ENCODE measurements at regions not wholly inside any gene's neighbourhood (a gene's known extent, or its start where the extent isn't known, plus 50 kb on each side); places are given as distances from the start of the nearest gene placed in this dataset.

DNA sequence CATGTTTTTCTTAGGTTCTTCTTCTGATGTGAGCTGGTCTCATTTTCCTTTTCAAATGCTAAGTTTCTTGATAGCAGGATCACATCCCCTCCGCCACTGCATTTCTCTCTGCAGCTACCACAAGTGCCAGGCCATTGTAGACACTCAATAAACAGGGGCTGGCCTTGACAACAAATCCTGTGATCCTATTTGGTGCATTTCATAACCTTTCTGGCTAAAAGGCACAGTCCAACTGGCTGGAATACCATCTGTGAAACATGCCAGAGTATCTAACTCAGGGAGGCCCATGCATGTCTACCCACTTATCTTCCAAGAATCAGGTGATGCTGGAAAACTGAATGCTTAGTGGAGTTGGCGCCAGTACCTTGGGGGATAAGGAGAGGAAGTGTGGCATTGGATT lies 85.2 kb upstream of the NR2F2 start:
- no peak overlapping the region for H3K4me3 ChIP-seq (ENCODE audit: low read depth, low read length)
- no peak for DNase-seq (ENCODE audit: low read depth)

DNA sequence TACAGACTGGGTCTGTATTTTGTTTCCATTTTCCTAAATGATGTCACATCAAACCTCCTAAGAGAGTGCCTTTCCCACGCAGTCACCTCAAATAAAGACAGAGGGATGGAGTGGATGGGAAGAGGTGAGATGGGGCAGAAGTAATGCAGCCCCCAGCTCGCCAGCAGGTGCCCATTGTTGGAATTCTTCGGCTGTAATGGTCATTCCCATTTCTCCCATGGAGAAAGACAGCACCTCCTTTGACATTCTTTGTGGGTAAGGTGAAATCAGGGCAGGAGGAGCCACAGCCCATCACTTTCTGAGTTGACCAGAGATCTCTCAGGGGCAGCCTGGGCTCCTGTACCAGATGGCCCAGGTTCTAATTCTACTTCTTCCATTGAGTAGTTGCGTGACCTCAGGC lies 84.4 kb upstream of the NR2F2 start:
- no peak for DNase-seq (ENCODE audit: low read depth)
- H3K4me3 ChIP-seq (ENCODE audit: low read depth, low read length), result no peak overlapping the region

DNA sequence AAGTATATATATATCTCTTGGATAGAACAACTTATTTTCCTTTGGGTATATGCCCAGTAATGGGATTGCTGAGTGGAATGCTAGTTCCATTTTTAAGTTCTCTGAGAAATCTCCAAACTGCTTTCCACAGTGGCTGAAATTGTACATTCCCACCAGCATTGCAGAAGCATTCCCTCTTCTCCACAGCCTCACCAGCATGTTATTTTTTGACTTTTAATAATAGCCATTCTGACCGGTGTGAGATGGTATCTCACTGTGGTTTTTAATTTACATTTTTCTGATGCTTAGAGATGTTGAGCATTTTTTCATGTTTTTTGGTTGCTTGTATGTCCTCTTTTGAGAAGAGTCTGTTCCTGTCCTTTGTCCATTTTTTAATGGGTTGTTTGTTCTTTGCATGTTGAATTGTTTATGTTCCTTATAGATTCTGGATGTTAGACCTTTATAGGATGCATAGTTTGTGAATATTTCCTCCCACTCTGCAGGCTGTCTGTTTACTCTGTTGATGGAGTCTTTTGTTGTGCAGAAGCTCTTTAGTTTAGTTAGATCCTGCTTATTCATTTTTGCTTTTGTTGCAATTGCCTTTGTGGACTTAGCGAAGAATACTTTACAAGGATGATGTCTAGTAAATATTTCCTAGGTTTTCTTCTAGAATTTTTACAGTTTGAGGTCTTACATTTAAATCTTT lies 82.7 kb upstream of the NR2F2 start:
- H3K4me3 ChIP-seq (ENCODE audit: low read depth, low read length), result no peak overlapping the region
- no peak for DNase-seq (ENCODE audit: low read depth)

DNA sequence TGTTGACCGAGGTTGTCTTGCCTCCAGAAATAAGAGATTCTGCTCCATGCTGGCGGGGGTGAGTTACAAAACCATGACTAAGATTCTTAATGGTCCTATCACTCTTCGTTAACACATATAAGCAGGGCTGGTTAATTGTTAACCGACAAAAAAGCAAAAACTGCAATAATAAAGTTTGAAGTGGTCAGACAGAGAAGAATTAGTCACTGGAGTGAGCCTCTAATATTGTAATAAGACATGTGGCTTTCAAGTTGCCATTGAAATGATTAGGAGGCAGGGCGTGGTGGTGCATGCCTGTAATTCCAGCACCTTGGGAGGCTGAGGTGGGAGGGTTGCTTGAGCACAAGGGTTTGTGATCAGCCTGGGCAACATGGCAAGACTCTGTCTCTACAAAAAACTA lies 78.4 kb upstream of the NR2F2 start:
- DNase-seq (ENCODE audit: low read depth), result no peak
- H3K4me3 ChIP-seq (ENCODE audit: low read depth, low read length), result no peak overlapping the region

DNA sequence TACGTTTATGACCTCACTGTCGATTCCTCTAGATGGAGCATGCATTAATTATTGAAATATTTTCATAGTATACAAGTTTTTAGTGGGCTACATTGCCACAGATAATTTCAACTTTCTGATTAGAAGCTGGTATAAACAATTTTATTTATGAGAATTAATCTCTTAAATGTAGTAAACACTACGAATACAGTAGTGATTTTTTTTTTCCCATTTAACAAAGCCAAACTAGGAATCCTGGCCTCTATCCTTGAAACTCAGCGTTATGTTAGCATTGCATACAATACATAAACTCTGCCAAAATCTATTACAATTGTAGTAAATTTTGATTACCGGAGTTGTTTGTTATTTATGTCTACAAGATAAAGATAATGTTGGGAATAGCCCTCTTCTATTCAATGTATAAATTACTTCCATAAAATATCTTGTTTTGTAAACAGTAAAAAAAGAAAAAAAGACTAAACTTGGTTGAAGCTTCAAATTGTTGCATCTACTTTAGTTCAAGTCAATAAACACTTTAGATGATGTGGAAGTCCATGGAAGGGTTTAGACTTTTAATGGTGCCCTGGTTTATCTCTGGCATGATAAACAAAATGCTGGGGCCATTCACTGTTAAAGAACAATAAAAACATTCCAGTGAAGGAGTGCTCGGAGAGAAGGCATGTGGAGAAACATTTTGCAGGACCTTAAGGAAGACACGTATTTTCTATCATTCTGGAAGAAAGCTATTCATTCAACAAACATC lies 77.3 kb upstream of the NR2F2 start:
- no peak overlapping the region for H3K4me3 ChIP-seq (ENCODE audit: low read depth, low read length)
- DNase-seq (ENCODE audit: low read depth), result no peak

DNA sequence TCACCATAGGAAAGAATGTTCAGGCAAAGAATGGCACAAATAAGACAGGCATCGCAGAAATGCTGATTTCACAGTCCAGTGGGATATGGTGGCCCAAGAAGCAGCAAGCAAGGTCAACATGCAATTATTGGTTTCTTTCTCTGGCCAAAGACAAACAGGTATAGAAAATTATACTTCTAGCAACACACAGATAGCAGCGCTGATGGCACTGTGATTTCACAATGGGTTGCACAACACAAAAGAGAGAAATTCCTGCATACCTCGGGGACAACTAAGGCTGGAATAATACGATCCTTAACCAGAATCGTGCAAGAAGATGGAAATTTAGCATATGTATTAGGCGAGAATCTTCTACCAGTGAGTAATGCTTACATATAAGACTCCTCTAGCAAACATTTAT lies 76.3 kb upstream of the NR2F2 start:
- peak; percentile 36 for DNase-seq (ENCODE audit: low read depth)
- H3K4me3 ChIP-seq (ENCODE audit: low read depth, low read length), result no peak overlapping the region

DNA sequence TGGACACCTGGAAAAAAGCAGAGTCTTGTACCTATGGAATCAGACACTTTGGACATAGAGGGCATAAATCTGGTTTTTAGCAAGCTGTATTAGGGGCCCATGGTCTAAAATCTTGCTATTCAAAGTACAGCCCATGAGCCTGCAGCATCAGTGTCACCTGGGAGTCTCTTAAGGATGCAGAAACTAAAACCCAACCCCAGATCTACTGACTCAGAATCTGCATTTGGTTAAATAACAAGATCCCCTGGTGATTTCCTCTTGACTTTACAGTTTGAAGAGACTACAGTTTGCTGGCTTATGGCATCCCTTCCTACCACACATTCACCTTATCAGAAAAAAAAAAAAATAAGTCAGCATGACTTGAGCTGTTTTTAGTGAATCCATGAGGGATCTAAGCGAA lies 74.9 kb upstream of the NR2F2 start:
- no peak for DNase-seq (ENCODE audit: low read depth)
- H3K4me3 ChIP-seq (ENCODE audit: low read depth, low read length), result no peak overlapping the region

DNA sequence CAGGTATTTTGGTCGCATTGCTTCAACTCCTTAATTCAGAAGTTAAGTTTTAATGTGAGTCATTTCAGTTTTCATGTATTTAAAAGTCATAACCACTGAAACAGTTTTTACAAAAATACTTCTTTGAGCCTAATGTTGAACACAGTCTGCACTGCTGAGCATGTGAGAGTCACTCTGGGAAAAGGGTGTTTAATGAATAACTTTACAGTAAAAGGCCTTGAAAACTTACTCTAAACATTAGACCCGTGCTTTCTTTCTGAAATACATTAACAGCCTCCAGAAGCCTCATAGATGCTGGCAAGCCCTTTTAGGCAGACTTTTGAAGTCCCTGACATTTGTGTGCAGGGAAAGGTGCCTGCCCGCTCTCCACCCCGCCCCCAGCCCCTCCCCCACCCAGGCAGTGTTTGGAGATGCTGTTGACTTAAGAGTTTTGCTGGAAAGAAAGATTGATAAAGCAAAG lies 68.9 kb upstream of the NR2F2 start:
- H3K4me3 ChIP-seq (ENCODE audit: low read depth, low read length), result no peak overlapping the region
- DNase-seq (ENCODE audit: low read depth), result no peak

DNA sequence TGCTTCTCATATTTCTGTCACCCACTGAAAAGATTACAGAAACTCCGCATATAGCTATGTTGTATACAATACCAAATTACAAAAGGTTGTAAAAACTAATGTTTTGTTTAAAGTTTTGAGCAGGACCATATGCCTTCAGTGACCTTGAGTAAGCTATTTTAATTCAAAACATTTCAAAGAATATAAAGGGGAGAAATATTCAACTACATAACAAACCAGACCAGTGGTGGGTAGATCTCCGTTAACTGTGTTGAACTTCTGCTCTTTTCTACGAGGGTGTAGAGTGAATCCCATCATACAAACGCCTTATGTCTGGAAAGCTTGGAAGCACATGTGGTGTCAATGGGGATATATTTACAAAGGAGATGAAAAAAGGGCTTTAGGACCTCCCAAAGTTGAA lies 68.4 kb upstream of the NR2F2 start:
- no peak overlapping the region for H3K4me3 ChIP-seq (ENCODE audit: low read depth, low read length)
- no peak for DNase-seq (ENCODE audit: low read depth)

DNA sequence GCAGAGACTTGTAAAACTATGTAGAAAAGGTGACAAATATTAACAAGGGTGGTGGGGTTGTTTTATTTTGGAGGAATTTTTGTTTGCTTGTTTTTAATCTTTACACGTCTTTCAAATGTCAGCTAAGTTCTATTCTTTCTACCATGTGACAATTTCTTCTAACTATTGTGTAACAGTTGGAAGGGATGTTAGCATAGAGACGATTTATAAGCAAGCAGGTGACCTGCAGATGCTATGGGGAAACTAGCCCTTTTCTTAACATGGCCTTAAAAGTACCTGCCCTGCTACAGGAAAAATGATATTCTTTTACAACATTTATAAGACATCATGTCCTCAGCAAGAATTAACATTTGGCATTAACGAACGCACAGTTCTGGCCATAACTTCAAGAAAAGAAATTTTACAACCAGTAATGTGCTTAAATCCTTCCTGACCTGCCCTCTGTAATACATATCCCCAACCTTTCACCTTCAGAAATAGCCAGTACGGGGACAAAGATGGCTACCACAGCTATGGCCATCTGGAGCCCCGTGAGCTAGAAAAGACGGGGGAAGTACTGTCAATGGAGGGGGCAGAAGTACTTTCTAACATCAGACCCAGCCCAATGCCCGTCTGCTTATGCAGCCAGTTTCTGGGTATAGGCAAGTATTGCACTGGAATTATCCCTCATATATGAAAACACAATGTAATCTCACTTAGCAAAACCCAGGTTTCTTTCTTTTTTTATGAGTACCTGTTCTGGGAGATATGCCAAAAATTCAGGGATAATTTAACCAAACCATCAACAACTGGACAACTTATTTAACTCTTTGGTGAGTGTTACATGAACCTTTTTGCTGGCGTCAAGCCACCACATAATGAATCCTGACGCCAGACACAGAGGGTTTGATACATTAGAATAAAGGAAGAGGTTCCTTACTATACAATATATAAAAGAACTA lies 67.7 kb upstream of the NR2F2 start:
- no peak for DNase-seq (ENCODE audit: low read depth)
- no peak overlapping the region for H3K4me3 ChIP-seq (ENCODE audit: low read depth, low read length)

DNA sequence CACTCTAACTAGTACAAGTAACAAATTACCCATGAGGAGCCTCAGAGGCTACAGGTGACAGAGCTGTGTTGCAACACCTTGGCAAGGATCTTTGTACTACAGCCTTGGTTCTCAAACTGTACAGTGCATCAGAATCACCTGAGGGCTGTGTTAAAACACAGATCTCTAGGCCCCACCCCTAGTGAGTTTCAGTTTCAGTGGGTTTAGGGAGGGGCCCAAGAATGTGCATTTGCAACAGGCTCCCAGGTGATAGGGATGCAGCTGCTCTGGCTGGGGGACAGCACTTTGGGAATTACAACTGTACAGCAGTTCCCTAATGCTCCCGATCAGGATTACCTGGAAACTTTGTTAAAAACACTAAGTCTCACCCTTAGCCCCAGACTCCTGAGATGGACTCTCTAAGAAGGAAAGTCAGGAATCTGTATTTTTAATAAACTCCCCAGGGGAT lies 66.1 kb upstream of the NR2F2 start:
- H3K4me3 ChIP-seq (ENCODE audit: low read depth, low read length), result no peak overlapping the region
- no peak for DNase-seq (ENCODE audit: low read depth)

DNA sequence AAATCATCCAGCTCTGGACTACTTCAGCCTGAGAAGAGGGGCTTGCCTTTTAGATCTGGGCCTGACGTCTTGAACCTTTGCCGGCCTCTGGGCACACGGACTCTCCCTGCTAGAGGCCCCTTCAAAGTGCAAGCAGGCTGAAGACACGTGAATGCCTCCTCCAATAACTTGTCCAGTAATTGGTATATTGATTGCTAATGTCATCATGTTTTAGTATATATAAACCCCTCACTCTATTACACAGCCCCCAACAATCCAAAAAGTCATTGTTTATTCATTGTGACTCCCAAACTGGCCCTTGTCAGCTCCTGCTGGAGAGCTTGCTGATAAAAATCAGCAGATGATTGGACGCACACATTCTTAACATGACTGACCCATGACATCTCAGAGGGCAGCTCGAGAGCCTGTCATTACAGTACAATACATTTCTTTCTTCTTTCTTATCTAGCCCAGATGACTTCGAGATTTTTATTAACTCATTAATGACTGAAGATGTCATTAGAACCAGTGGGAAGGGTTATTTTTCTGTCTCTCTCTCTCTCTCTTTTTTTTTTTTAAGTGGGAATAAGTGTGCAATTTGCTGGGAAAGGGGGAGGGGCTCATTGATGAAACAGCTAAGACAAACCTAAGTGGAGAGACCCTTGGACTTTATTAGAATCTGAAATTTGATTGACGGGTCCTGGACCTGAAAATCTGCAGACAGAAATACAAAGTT lies 65.5 kb upstream of the NR2F2 start:
- peak; percentile 7 for DNase-seq (ENCODE audit: low read depth)
- no peak overlapping the region for H3K4me3 ChIP-seq (ENCODE audit: low read depth, low read length)

DNA sequence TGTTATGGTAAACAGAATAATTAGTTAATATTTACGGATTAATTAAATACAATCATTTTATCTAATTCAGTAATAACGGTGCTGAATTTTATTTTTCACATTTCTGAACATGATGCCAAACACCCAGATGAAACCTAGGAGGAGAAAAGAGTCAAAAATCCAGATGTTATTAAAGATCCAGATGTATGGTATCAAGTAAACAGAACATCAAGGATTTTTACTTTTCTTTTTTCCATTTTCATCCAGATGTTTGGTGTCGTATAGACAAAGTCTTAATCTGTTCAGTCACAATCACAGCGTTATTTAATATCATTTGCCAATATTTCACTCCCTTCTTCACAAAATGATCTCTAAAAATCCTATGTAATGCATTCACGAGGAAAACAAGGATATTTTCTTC lies 64.0 kb upstream of the NR2F2 start:
- H3K4me3 ChIP-seq (ENCODE audit: low read depth, low read length), result no peak overlapping the region
- no peak for DNase-seq (ENCODE audit: low read depth)

DNA sequence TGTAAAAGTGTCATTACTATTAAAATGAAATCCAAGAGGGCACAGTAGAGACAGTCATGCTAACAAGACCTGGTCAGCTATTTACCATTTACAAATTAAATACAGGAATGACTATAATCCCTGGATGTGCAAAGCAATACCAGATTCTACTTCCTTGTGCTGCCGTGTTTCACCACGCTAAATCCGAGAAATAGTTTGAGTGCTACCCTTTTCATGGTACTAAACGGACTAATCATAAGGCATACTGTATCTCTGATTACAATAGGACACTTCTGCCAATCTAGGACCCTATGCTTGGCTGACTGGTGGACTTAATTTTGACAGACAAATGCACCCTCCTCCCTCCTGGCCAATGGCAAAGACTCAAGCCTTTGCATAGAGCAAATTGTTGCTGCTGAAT lies 63.0 kb upstream of the NR2F2 start:
- no peak overlapping the region for H3K4me3 ChIP-seq (ENCODE audit: low read depth, low read length)
- DNase-seq (ENCODE audit: low read depth), result no peak

DNA sequence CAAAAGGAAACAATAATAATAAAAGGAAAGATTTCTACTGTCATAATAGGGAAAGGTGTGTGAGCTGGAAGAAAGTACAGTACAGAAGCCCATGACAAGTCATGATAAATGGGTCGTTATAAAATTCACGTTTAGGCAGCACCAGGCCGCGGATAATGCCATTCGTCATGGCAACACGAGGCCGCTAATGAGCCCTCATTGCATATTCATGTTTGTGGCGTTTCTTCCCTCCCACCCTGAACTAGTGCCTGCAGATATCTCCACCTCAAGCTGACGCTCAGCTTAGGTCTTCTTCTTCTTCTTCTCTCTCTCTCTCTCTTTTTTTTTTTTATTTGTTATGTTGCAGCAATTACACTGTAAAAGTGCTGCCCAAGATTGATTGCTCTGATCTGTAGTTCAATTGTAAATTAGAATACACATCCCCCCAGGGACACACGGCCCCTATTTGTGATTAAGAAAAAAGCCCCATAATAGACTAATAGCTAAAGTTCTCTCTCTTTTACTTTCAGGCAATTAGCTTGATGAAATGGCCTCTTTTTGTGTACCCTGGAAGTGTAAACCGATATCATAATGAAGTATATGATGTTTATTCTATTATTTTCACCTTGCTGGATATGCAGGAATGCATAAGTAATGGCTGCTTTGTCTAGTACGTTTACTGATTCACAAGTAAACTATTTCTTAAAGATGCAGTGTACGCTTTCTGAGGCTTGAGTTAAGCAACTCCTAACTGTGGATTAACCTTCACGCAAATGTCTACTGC lies 61.9 kb upstream of the NR2F2 start:
- DNase-seq (ENCODE audit: low read depth), result peak; percentile 13
- H3K4me3 ChIP-seq (ENCODE audit: low read depth, low read length), result no peak overlapping the region

DNA sequence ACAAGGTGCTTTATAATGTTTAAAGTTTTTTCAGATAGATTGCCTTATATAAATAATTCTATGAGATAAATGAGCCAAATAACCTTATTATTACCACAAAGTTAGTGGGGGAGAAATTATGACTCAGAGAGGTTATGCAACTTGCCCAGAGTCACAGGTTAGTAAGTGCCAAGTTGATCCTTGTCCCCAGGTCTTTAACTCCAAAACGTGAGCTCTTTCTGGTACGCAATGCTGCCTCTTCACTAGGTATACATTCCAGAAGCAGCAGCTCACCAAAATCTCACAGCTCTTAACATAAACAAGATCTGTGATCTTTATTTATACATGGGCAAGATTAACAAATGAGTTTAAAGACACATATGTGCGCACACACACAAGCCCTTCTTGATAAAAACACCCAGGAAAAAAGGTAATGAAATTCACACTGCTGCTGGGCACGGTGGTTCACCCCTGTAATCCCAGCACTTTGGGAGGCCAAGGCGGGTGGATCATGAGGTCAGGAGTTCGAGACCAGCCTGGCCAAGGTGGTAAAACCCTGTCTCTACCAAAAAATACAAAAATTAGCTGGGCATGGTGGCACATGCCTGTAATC lies 59.8 kb upstream of the NR2F2 start:
- peak; percentile 54 for DNase-seq (ENCODE audit: low read depth)
- H3K4me3 ChIP-seq (ENCODE audit: low read depth, low read length), result no peak overlapping the region

DNA sequence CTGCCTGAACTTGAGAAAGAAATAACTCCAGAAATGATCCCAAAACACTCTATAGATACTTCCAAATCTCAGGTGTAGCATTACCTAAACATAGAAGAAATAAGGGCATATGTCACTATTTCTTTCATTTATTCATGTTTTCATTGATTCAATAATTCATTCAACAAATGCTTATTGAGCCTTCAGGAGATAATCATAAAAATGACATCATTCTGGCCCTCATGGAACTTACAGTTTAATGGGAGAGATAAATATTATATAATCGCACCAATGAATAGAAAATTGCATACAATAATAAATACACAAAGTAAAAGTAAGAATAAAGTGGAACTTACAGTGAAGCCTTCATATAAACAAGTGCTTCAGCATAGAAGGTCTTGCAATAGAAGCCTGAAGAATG lies 58.1 kb upstream of the NR2F2 start:
- DNase-seq (ENCODE audit: low read depth), result no peak
- no peak overlapping the region for H3K4me3 ChIP-seq (ENCODE audit: low read depth, low read length)

DNA sequence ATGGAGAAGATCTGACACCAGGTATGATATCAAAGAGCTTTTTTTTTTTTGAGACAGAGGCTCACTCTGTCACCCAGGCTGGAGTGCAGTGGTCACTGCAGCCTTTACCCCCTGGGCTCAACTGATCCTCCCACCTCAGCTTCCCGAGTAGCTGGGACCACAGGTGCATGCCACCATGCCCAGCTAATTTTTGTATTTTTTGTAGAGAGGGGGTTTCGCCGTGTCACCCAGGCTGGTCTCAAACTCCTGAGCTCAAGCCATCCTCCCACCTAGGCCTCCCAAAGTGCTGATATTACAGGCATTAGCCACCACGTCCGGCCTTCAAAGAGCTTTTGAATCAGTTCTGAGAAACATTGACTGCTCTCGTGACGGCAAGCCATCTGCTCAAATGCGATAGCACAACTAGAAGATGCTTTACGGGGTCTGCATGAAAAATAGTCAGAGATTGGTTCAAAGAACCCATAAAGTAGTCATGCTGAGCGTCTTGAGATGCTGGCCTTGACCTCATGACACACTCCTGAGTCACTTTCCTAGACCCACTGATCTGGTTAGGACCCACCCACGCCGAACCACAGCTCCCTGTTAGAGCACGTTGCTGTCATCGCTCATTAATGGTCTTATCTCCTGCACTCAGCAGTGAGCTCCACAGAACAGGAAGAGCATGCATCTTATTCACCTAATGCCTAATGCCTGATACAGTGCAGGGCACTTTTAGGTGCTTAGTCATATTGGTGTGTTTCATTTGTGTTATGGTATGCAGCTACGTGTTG lies 57.0 kb upstream of the NR2F2 start:
- DNase-seq (ENCODE audit: low read depth), result peak; percentile 100
- H3K4me3 ChIP-seq (ENCODE audit: low read depth, low read length), result no peak overlapping the region
